Glomerular endothelial cell (primary cell): ENCODE measurements at regions not wholly inside any gene's neighbourhood (a gene's known extent, or its start where the extent isn't known, plus 50 kb on each side); places are given as distances from the start of the nearest gene placed in this dataset.
"Not testable (repeated sequence)": the region's sequence is repeated elsewhere in the genome, so short reads cannot be mapped to it uniquely, and the experiment has no call there.

Experiments used
- DNase-seq: peaks from one replicate; pipeline ENCODE4 v3.0.0-alpha.2; 2011; ENCODE audit warnings: low read depth, low spot score; ENCODE audit errors: extremely low read depth

DNA sequence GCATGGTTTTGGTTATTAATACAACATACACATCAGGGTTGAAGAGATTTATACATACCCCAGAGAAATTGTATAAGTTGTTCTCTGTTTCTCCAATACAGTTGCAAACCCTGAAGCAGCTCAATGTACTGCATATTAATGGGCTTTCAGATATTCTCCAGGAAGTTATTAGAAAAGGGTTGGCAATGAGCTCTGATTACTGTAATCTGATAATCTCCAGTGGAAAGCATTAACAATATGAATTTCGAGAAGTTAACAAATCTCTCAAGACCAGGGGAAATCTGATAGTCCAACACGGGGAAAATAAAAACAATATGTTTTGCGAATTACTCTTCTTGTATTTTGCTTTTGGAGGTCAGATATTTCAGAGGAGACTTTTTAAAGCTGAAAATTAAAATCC lies 950.1 kb downstream of the TBL1XR1 start:
- DNase-seq, result no peak

DNA sequence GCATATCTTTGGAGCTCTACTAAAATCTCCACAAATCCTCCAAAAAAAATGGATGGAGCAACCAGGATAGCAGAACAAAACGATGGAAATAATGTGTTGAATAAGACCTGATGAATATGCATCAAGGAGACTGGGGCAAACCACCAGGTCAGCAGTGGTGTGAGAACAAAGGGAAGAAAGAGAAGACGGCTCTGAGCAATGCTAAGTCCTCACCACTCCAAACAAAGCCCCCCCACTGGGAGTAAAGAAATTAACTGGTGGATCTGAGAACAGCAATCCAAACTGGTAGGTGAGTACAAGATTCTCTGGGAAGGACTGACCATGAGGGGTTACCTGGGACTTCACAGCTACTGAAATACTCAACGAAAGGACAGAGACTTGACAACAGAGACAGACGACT lies 977.3 kb downstream of the TBL1XR1 start:
- no peak for DNase-seq

DNA sequence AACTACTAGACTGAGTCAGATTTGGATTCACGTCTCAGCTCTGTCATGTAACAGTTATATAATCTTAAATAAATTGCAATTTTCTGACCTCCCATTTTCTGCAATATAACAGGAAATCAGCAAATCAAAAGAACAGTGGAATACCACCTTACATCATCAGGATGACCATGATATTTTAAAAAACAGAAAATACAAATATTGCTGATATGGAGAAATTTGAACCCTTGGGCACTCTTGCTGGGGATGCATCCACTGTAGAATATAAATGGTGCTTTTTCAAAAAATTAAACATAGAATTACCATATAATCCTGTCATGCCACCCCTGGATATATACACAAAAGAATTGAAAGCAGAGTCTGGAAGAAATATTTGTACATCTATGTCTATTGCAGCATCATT lies 982.5 kb downstream of the TBL1XR1 start:
- DNase-seq, result no peak

DNA sequence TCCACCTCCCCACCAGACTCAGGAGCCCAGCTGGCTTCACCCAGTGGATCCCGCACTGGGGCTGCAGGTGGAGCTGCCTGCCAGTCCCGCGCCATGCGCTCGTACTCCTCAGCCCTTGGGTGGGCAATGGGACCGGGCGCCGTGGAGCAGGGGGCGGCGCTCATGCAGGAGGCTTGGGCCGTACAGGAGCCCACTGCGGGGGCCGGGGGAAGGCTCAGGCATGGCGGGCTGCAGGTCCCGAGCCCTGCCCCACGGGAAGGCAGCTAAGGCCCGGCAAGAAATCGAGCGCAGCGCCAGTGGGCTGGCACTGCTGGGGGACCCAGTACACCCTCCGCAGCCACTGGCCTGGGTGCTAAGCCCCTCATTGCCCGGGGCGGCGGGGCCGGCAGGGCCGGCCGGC lies 984.0 kb downstream of the TBL1XR1 start:
- DNase-seq, result not testable (repeated sequence)

DNA sequence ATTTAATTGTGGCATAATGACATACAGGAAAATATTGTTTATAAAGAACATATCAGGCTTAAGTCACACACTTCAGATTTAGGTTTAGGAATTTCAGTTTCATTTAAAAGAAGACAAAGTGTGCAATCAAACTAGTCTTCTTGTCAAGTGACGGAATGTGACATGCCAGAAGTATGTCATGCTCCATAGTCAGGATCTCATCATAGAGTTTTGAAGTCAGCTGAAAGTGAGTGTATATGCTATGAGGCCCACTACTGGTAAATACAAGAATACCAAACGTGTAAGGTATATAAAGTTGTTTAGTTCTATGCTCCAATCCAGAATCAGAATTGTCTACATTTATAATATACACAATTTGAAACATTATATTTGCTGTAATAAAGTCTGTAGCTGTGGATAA lies 988.4 kb downstream of the TBL1XR1 start:
- no peak for DNase-seq

DNA sequence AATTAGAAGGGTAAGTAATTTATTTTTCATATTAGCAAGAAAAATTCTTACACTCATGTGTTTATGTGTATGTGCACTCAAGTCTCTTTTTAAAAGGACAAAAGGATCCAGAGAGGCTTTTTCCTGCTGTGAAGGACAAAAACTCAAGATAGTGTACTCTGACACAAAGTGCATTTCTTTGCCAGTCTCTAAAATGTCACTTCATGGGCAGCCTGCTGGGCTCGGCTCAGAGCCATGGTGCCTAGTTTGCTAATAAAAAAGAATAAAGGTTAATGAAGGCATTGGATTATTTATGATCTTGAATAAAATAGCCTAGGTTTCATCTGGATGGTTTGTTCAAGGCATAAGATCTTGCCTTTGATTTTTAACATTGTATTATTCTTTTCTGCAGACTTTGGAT lies 989.0 kb downstream of the TBL1XR1 start:
- DNase-seq, result no peak

- no peak for DNase-seq
Measured at GRCh38 chr3:176206809-176207208, 990.5 kb downstream of the TBL1XR1 start.

DNA sequence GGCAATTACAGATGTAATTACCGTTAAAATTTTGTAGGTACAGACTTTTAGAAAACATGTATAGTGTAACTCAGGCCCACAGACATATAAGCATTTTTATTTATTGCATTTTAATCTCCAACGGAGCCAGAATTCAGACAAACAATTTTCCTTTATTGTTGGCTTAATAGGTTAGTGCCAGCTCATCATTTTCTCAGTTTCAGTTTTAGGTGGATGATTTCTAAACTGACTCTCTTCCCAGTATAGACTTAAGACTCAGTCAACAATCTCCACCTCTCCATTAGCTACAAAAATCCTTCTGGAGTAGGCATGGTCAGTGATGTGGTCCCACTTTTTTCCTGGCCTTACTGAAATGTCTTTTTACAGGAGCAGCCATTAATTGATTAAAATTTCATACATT lies 994.6 kb downstream of the TBL1XR1 start:
- no peak for DNase-seq

DNA sequence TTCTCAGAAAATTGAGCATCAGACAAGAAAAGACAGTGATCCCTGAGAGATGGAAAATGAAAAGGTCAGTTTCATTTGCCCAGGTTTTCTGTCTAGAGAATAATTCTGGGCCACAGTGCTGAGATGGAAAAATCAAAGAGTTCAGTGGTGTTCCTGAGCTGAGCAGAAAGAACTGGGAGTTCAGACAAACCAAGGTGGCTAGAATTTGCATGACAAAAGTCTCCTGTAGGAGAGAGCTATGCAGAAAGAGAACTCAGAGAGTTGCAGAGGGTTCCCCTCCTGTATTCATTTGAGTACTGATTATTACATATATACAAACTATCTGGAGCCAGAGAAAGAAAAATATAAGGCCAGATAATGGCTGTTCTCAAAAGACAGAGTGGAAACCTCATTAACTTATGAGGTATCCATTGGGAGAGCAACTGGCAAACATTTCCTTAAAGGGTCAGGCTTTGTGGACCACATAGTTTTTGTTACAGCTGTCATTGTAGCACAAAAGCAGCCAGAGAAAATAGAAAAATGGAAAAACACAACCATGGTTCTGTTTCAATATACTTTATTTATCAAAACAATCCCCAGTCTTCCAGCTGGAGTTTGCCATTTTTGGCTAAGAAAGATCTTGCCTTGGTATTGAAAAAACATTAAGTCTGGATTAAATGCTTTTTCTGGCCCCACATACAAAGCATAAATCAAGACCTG lies 1004.1 kb downstream of the TBL1XR1 start:
- DNase-seq, result no peak

DNA sequence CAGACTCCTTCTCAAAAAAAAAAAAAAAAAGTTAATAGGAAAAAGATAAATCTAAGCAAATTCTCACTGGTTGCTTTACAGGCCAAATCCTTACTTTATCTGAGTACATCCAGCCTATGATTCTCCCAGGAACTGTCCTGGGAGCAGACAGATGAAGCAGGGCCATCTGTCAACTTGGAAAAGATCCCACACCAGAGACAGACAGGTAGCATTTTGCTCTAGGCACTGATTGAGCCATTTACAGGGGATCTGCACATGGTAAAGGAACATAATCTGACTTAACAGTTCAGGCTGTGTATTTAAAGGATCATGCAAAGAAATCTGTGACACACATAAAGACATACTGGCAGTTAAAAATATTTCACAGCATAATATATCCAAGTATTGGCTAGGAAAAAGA lies 1006.5 kb downstream of the TBL1XR1 start:
- DNase-seq, result no peak

DNA sequence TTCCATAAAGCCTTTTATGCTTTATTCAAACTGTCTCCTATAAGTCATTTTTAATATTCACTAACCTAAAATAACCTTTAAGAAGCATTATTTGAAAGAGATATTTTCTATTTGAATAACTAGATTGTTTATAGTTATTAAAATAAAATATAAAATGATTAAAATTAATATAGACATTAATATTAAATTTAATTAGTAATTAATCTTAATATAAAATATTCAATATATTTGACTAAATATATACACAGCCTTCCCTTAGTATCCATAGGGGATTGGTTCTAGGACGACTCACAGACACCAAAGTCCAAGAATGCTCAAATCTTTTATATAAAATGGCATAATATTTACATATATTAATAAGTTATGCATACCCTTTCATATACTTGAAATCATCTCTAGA lies 1014.1 kb downstream of the TBL1XR1 start:
- no peak for DNase-seq

DNA sequence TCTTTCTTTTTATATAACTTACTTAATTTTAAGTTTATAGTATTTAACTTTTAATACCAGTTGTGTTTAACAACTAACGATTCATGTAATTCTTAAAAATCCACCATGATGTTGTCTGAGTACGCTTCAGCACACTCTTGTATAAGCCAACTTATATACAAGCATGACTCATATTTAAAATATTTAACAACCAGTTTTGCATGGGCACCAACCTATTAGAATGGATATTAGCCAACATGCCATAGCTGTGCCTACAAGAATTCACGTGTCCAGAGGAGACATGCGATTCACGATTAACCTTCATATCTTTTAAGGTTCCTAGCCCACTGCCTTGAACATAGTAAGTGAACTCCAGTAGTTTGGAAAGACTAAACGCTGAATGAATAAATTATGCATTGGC lies 1023.2 kb downstream of the TBL1XR1 start:
- DNase-seq, result no peak

DNA sequence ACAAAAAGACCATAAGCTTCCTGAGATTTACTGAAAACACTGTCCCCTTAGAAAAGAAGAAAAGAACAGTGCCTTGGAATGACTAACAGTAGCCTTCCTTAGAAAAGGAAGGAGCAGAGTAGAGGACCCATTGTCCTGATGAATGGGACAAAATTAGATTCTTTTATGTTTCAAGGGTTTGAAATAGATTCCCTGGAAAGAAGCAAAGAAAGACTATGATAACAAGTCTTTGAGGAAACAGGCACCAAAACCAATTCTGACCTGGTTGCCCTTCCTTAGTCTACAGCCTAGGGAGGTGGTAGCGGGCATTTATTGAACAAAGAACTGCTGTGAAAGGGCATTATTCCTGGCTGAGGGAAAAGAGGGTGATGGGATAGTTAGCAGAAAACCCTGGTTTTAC lies 1024.8 kb downstream of the TBL1XR1 start:
- no peak for DNase-seq

DNA sequence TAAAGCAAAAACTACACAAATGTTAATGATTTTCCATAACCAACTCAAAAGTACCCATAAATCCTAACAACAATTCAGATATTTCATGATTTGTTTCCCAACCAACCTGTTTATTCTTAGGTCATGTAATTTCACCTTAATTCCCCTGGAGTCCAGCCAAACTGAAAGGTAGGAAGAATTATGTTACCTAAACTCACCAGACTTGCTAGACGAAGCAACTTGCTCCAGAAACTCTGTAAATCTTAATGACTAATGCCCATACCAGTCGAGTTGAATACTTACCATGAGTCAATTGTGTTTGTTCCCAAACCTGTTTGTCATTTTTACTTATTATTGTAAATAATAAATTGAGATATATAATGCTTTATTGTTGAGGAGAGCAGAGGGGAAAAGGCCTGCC lies 1030.0 kb downstream of the TBL1XR1 start:
- DNase-seq, result no peak

DNA sequence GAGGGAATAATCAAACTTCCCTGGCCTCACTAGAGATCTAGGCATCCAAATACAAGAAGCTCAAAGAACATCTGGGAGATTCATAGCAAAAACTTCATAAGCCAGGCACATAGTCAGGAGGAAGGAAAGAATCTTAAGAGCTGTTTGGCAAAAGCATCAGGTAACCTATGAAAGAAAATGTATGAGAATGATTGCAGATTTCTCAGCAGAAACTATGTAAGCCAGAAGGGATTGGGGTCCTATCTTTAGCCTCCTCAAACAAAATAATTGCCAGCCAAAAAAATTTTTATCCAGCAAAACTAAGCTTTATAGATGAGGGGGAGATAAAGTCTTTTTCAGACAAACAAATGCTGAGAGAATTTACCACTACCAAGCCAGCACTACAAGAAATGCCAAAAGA lies 1036.3 kb downstream of the TBL1XR1 start:
- no peak for DNase-seq

GRCh38 chr3:176159796-176160195 lies 1037.5 kb downstream of the TBL1XR1 start:
- DNase-seq, result no peak

DNA sequence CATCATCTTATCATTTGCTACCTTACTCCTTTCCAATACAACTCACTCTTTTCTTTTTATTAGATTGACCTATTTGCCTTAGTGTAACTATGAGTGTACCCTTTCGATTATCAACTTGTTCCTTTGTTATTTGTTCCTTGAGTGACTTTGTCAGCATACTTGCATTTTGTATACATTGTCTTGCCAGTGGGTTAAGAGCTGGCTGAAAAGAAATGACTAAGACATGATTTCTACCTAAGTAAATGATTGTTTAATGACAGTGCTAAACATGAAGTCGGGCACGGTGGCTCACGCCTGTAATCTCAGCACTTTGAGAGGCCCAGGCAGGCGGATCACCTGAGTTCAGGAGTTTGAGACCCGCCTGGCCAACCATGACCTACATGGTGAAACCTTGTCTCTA lies 1042.3 kb downstream of the TBL1XR1 start:
- no peak for DNase-seq

DNA sequence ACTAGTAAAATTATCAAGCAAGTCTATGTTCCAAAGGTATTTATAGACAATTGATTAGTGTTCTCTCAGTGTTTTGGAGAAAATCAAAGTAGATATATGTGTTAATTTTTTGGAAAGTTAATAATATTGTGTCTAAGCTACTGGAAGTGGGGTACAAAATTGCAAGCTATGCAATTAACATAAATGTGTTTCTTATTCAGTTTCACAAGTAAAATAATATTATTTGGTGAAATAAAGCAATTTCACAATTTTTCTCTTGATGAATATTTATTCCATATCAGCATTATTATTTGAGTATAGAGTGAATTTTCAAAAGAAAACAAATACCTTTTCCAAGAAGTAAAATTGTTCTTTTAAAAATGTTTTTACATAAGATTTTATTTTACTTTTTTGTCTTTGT lies 1047.7 kb downstream of the TBL1XR1 start:
- DNase-seq, result no peak

- no peak for DNase-seq
Measured at GRCh38 chr3:176147251-176147650, 1050.0 kb downstream of the TBL1XR1 start.

DNA sequence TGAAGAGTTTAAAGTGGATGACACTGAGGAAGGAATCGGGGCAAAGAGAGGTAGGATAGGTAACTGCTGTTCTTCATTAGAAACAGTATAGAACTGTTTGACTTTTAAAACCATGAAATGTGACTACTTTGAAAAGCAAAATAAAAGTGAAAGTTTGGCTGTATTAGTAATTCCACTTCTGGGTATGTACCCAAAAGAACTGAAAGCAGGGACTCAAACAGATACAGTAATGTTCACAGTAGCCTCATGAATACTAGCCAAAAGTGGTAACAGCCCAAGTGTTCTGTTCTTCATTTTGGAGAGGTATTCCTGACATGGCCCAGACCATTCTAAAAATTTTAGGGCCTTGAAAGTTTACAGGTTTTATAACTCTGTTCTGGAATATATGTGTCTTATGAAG lies 1055.4 kb downstream of the TBL1XR1 start:
- DNase-seq, result no peak

DNA sequence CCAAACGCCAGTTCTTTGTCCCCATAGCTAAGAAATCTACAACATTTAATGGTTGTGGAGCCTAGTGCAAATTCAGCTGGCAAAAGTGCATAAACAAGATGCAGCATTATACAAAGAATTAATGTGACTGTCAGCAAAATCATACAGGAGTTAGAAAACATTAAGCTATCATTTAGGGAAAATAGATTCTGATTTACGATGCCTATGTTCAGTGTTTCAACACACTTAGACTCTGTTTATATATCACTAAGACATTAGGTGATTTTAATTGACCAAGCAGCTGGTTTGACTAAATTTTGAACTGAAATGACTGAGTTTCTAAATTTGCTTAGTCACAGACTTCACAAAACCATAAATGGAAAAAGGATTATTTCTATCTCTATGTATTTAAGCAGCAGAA lies 1076.8 kb downstream of the TBL1XR1 start:
- no peak for DNase-seq

DNA sequence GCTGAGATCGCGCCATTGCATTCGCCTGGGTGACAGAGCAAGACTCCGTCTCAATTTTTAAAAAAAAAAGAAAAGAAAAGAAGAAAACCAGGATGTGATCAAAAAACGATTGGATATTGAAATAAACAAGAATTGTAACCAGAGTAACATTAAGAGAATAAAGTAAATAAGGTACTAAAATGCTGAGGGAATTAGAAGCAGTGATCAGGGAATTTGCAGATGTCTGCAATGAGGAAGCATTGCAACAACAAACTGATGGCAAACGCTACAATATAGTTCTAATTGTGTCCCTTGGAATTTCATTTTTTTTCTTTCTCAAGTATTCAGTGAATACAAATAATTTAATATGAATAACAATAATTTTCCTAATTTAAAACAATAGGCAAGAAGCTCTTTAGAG lies 1077.5 kb downstream of the TBL1XR1 start:
- DNase-seq, result no peak

DNA sequence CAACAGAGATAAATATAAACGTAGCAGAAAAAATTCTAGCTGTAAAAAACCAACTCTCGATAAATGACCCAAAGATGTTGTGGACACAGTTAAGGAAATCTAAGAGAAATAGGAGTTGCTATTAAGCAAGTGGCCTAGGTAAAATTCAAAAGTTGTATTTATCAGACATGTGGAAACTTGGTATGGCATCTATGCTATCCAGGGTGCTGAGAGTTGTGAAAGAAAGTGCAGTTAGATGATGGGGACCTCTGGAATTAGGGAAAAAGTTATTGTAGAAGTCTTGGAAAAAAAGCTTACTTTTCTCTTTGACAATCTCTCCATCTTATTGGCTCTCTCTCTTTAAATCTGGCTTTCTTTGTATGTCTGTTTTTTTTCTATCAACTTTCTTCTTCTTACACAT lies 1090.9 kb downstream of the TBL1XR1 start:
- no peak for DNase-seq
